ENCODE measurements at regions not wholly inside any gene's neighbourhood (a gene's known extent, or its start where the extent isn't known, plus 50 kb on each side); places are given as distances from the start of the nearest gene placed in this dataset.
"Not testable (repeated sequence)": the region's sequence is repeated elsewhere in the genome, so short reads cannot be mapped to it uniquely, and the experiment has no call there.

DNA sequence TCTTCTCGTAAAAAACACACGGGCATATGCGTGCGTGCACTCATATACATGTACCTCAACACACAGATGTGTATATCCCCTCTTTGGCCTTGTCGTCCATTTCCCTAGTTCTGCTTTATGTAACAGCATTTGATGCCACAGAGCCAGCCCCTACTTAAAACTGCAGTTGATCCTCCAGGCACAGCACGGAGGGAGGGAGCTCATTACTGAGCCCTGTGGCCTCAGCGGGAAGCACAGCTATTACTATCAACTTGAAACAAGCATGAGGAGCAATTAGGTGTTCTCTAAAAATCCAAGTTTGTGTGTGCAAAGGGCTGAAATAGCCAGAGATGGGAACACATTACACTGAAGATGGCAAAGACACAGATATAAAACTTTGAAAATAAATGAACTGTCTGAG is 580.9 kb downstream of the GLRX3 start:
- no peak for DNase-seq (ENCODE audit: low read depth in 2 of 2)

DNA sequence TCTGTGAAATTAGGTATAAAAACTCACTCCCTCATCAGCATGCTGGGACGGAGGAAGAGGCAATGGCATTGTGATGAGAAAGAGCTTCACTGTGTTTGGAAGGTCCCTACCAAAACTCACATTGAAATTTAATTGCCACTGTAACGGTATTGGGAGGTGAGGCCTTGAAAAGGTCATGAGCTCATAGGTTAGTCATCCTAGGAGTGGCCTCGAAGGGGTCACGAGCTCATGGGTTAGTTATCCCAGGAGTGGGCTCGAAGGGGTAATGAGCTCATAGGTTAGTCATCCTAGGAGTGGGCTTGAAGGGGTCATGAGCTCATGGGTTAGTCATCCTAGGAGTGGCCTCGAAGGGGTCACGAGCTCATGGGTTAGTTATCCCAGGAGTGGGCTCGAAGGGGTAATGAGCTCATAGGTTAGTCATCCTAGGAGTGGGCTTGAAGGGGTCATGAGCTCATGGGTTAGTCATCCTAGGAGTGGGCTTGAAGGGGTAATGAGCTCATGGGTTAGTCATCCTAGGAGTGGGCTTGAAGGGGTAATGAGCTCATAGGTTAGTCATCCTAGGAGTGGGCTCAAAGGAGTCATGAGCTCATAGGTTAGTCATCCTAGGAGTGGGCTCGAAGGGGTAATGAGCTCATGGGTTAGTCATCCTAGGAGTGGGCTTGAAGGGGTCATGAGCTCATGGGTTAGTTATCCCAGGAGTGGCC is 582.7 kb downstream of the GLRX3 start:
- not testable (repeated sequence) for DNase-seq (ENCODE audit: low read depth in 2 of 2)

GRCh38 chr10:130719448-130719752 is 583.2 kb downstream of the GLRX3 start:
- no peak for DNase-seq (ENCODE audit: low read depth in 2 of 2)

DNA sequence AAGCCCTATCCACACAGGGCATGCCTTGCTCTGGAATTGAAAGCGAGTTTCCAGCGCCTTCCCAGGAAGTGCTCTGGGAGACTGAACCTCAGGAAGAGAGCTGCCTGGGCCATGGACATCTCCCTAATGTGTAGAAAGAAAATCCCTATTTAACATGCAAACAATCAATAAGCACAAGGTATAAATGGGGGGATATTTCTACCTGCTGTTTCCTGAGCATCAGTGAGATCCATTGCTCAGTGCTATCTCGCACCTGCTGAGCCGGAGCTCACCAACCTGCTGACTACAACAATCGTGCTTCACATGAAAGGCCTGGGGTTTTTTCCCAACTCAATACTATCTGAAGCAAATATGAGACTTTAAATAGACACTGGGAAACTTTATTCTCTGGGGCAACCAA is 584.0 kb downstream of the GLRX3 start:
- no peak for DNase-seq (ENCODE audit: low read depth in 2 of 2)

DNA sequence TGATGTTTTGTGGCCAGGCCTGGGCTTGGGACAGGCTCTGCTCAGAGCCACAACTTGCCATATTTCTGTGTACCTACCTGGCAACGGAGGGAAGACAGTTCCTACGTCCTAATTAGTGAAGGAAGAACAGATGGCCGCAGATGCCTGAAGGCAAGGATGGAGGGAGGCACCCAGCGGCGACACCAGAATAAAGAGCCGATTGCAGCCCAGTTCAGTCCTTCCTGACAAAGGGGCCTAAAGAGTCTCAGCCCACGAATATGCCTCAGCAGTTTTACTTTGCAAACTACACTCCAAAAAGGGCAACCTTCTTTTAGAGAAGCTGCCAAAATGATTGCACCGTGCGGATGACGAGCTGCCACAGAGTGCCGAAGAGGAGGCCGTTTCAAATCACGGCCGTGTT is 585.8 kb downstream of the GLRX3 start:
- no peak for DNase-seq (ENCODE audit: low read depth in 2 of 2)

GRCh38 chr10:130723704-130724103 is 587.5 kb downstream of the GLRX3 start:
- no peak for DNase-seq (ENCODE audit: low read depth in 2 of 2)

- DNase-seq (ENCODE audit: low read depth in 2 of 2): no peak
Observed at GRCh38 chr10:130725474-130725970, 586.0 kb downstream of the TCERG1L start.

GRCh38 chr10:130726996-130727725 is 584.4 kb downstream of the TCERG1L start:
- DNase-seq (ENCODE audit: low read depth in 2 of 2): no peak

DNA sequence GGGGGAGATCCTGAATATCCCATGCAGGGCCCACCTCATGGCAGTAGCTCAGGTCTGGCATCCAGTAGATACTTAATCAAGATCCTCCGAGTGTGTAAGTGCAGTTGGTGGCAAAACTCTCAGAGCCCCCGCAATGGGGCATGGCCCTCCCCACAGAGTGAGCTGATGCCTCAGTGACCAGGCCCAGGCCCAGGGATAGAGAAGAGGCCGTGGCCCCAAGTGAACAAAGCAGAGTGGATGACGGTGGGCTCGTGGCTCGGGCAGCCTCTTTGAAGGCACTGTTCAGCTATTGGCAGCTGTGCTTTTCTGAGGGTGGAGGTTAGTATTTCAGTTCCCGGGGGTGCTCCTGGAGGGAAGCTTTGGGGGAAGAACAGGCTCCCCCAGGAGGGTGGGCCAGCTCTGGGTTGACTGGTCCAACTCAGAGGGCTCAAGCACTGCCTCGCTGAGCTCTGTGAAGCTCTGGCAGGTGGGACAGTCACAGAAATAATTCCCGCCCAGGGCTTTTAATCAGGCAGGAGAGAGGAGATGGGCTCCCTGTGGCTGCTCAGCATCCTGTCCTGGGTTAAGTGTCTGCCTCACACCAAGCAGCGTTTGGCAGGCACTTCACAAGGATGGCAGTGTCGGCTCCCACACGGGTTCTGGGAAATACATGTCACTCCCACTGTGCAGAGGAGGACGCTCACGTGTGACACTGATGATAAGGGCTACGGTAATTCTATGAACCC is 583.6 kb downstream of the TCERG1L start:
- no peak for DNase-seq (ENCODE audit: low read depth in 2 of 2)

GRCh38 chr10:130728531-130729215 is 582.8 kb downstream of the TCERG1L start:
- DNase-seq (ENCODE audit: low read depth in 2 of 2): no peak

DNA sequence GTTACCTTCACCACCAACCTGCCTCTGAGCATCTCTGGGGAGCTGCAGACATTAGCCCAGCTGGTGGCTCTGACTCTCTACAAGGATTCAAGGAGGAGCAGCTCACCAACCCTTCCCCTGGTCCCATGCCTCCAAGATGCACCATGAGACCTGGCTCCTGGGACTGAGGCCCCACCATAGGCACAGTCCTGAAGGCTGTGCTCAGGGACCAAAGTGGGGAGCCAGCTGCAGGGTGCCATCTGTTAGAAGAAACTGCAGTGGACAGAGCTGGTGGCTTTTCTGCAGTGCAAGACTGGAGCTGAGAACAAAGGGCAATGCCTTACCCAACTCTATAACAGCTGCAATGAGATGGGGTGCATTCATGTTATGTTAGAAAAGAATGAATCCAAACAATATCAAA is 581.6 kb downstream of the TCERG1L start:
- DNase-seq (ENCODE audit: low read depth in 2 of 2): no peak

- no peak for DNase-seq (ENCODE audit: low read depth in 2 of 2)
Observed at GRCh38 chr10:130737186-130737585, 574.3 kb downstream of the TCERG1L start.

- DNase-seq (ENCODE audit: low read depth in 2 of 2): no peak
Observed at GRCh38 chr10:130737621-130738020, 573.9 kb downstream of the TCERG1L start.

GRCh38 chr10:130739016-130739756 is 572.3 kb downstream of the TCERG1L start:
- no peak for DNase-seq (ENCODE audit: low read depth in 2 of 2)

GRCh38 chr10:130739757-130740145 is 571.8 kb downstream of the TCERG1L start:
- no peak for DNase-seq (ENCODE audit: low read depth in 2 of 2)

GRCh38 chr10:130740166-130740565 is 571.4 kb downstream of the TCERG1L start:
- DNase-seq (ENCODE audit: low read depth in 2 of 2): no peak

DNA sequence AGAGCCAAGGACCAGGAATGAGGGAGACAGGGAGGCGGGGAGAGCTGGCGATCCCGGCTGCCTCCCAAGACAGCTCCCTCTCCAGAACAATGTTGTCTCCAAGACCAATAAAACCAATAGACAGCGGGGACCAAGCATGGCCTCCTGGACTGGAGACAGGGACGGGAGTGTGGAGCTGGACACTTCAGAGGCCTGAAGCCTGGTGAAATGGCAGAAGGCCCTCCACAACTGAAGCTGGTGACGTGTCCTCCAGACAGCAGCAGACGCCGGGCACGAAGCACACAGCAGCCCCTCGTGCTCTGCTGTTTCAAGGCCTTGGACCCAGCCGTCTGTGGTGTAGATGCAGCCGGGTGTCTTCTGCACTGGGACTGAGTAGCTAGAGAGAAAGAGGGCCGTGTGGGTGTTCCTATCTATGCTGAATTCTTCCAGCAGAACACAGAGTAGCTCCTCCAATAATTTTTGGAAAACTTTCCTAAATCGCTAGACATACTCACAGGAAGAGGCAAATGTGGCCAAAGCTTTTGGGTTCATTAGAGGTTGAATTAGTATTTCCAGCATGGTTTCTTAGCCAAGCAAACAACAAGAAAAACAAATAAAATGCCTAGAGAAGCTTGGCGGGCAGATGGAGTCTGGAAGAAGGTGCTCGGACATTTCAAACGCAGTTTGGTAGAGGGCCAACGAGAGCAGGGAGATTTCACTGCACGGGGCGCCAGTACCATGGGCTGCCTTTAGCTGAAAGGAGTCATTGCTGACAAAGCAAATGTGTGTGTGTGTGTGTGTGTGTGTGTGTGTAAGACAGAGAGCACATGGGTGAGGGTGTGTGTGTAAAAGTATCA is 570.4 kb downstream of the TCERG1L start:
- no peak for DNase-seq (ENCODE audit: low read depth in 2 of 2)

DNA sequence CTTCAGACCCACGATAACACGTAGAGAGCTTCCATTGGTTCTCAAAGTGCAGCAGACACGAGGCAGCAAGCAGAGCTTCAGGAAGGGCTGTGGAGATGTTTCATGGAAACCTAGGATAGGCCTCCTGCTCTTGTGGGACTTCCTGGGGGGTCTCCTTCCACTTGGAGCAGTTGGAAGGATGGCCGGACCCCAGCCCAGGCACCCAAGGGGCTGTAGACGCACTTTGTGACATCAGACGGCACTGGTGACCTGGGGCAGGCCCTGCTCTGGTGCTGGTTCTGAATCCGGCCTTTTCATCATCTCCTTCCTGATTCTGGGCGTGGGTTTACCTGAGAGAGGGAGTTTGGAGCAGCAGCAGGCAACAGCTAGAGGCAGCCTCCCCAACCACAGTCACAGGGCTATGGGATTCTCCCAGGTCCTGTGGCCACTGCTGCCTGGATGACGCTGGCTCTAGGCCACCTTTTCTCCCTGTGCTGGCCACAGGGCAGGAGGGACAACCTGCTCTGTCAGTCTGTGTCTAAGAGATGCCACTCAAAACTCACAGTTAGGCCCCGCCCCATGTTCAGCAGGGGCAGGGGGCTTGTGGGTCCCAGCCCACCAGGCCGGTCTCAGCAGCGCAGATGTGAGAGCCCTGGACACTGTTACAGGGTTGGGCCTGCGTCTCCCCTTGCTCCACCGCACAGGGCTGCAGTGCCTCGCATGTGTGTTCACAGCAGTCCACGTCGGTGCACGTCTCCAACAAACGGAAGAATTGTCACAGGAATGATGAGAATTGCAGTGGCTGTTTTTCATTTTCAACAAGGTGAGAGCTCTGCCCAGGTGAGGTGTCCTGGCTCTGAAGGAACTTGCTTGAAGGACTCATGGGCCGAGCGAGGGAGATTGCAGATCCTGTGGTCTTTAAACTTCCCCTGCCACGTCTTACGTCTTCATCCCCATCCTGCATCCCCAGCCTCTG is 569.3 kb downstream of the TCERG1L start:
- no peak for DNase-seq (ENCODE audit: low read depth in 2 of 2)

- no peak for DNase-seq (ENCODE audit: low read depth in 2 of 2)
Observed at GRCh38 chr10:130742941-130743675, 568.4 kb downstream of the TCERG1L start.
